ENCODE measurements at regions not wholly inside any gene's neighbourhood (a gene's known extent, or its start where the extent isn't known, plus 50 kb on each side); places are given as distances from the start of the nearest gene placed in this dataset.

DNA sequence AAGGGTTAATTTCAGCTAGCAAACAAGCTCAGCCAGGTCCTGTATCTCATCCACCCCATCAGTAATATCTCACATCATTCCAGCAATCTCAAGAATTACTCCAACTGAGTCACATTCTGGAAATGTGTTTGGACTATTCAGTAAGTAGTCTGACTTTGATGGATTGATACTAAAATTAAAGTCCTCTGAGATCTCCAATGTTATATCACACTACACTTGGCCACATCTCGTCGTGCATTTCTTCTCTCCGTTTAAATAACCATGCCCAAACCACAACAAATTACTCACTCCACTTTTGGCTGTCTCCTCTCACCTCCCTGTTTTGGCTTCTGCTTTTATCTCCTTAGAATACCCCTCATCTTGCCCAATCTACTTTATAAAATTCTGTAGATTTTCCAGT, 292.2 kb downstream of the PYDC2 start:
- Histone ChIP-seq H3K4me3 (no peak overlapping the region), H3K4me1 (no peaks in the 10 kb centered on the region), H3K27me3 (no peaks in the 10 kb centered on the region), H3K36me3 (ENCODE audit: low read depth, missing control alignments) (no peaks in the 10 kb centered on the region), H3K9me3 (no peaks in the 10 kb centered on the region), H3K27ac (no peak overlapping the region)
- no peak for TF ChIP-seq POLR2A (IDR thresholded peaks at IDR 0.05)
- TF ChIP-seq, protein P1, sequence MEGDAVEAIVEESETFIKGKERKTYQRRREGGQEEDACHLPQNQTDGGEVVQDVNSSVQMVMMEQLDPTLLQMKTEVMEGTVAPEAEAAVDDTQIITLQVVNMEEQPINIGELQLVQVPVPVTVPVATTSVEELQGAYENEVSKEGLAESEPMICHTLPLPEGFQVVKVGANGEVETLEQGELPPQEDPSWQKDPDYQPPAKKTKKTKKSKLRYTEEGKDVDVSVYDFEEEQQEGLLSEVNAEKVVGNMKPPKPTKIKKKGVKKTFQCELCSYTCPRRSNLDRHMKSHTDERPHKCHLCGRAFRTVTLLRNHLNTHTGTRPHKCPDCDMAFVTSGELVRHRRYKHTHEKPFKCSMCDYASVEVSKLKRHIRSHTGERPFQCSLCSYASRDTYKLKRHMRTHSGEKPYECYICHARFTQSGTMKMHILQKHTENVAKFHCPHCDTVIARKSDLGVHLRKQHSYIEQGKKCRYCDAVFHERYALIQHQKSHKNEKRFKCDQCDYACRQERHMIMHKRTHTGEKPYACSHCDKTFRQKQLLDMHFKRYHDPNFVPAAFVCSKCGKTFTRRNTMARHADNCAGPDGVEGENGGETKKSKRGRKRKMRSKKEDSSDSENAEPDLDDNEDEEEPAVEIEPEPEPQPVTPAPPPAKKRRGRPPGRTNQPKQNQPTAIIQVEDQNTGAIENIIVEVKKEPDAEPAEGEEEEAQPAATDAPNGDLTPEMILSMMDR (IDR thresholded peaks at IDR 0.05), result no peak
- WGBS, 2 donors, result 81 to 83% methylated on average over 3 of the region's 3 CpGs
- DNase-seq, result no peak
- intact Hi-C loops (cut with DNase I; ENCODE audit: low total_unique reads), result no loop called here

DNA sequence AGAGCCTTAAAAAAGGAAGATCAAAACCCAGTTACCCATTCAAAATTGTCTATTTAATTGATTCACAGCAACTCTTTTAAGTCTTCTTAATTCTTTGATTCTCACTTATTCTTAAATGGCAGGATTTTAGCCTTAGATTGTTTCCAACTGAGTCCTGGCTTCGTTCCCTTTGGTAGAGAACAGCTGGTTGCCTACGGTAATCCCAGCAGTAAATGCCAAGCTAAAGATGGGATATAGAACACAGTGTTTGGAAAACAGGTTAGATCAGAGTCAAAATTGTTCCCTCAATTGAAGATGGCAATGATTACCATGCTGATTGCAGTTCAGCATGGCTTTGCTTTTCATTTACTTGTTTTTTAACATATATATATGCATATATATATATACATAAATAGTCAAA, 300.9 kb downstream of the PYDC2 start:
- Histone ChIP-seq H3K4me1 (no peaks in the 10 kb centered on the region), H3K9me3 (no peaks in the 10 kb centered on the region), H3K4me3 (no peak overlapping the region), H3K27ac (no peak overlapping the region), H3K36me3 (ENCODE audit: low read depth, missing control alignments) (no peaks in the 10 kb centered on the region), H3K27me3 (no peaks in the 10 kb centered on the region)
- intact Hi-C loops (cut with DNase I; ENCODE audit: low total_unique reads), result no loop called here
- no peak for DNase-seq
- 43 to 60% methylated on average over 2 of the region's 2 CpGs for WGBS, 2 donors
- TF ChIP-seq, protein P1 (IDR thresholded peaks at IDR 0.05), result no peak
- no peak for TF ChIP-seq POLR2A (IDR thresholded peaks at IDR 0.05)

DNA sequence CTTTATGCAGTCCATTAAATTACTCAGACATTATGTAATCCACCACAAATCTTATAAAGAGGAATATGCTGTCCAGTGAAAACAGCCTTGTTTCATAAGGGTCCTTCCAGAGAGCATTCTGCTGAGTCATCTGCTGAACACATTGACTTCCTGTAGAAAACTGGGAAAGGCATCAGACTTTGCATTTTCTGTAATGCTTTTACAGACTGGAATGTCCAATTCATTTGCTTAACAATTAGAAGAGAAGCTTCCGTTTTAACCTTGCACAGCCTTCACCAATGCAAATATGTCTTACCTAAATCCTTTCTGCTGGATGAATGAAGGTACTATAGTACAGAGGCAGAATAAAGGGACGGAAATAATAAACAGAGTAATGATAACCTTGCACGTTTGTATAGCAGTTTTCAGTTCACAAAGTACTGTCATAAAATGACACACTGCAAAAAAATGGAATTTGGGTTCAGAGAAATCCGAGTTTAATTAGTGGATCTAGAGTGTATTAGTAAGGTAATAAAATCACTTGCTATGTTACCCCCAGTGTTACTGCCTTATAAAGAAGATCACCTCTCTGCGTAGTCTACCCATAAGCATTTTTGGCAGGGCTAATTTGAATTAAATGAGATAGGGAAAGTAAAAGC, 301.5 kb downstream of the PYDC2 start:
- no peak for DNase-seq
- no peaks in the 10 kb centered on the region for H3K4me1 ChIP-seq
- H3K27me3 ChIP-seq, result no peaks in the 10 kb centered on the region
- H3K4me3 ChIP-seq, result no peak overlapping the region
- intact Hi-C loops (cut with DNase I; ENCODE audit: low total_unique reads), result no loop called here
- TF ChIP-seq POLR2A (IDR thresholded peaks at IDR 0.05), result no peak
- TF ChIP-seq, protein P1 (IDR thresholded peaks at IDR 0.05), result no peak
- no peaks in the 10 kb centered on the region for H3K36me3 ChIP-seq (ENCODE audit: low read depth, missing control alignments)
- H3K9me3 ChIP-seq, result no peaks in the 10 kb centered on the region
- H3K27ac ChIP-seq, result no peak overlapping the region
- WGBS, 2 donors, result 49 to 52% methylated on average over 5 of the region's 5 CpGs

DNA sequence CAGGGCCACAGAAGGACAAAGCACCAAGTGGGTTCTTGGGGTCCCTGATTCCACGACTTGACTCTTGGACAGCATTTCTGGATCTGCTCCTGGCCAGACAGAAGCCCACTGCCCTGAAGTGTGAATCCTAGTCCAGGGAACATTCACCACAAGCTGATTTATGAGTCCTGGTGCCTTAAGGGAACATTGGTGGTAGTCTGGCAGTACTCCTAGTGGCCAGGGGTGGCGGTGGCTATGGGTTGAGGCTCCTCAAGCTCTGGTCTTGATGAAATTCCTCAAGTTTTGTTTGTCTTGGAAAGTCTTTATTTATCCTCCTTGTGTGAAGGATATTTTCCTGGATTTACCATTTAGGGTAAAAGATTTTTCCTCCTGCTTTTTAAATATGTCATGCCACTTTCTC, 307.5 kb downstream of the PYDC2 start:
- no peaks in the 10 kb centered on the region for H3K27me3 ChIP-seq
- intact Hi-C loops (cut with DNase I; ENCODE audit: low total_unique reads), result no loop called here
- H3K27ac ChIP-seq, result no peak overlapping the region
- H3K9me3 ChIP-seq, result no peaks in the 10 kb centered on the region
- whole genome bisulfite sequencing, 2 donors, result 69 to 89% methylated on average over 2 of the region's 2 CpGs
- no peaks in the 10 kb centered on the region for H3K36me3 ChIP-seq (ENCODE audit: low read depth, missing control alignments)
- no peak for DNase-seq
- TF ChIP-seq, protein P1 (IDR thresholded peaks at IDR 0.05), result no peak
- TF ChIP-seq POLR2A (IDR thresholded peaks at IDR 0.05), result no peak
- no peak overlapping the region for H3K4me3 ChIP-seq
- H3K4me1 ChIP-seq, result no peaks in the 10 kb centered on the region

DNA sequence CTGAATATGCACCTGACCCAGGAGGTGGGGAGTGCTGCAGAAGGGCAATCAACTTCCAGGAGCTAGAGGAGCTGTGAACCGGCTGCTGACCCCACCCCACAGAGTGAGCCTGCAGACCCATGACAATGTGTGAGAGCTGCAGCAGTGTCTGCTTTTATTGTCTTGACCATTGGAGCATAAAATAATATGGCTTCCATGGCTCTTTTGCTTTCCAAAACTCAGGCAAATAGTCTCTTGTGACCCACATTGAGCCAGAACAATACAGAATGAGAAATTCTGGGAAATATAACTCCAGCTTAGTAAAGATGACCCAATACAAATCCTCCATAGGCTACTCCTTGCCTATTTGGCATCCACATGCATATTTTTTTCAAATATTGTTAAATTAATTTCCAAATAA, 309.6 kb downstream of the PYDC2 start:
- Histone ChIP-seq H3K27me3 (no peaks in the 10 kb centered on the region), H3K36me3 (ENCODE audit: low read depth, missing control alignments) (no peaks in the 10 kb centered on the region), H3K9me3 (no peaks in the 10 kb centered on the region), H3K27ac (no peak overlapping the region), H3K4me3 (no peak overlapping the region), H3K4me1 (no peaks in the 10 kb centered on the region)
- DNase-seq, result no peak
- TF ChIP-seq, protein P1 (IDR thresholded peaks at IDR 0.05), result no peak
- no peak for TF ChIP-seq POLR2A (IDR thresholded peaks at IDR 0.05)
- intact Hi-C loops (cut with DNase I; ENCODE audit: low total_unique reads), result no loop called here
- 31 to 82% methylated on average over 1 of the region's 1 CpG for WGBS, 2 donors
